GM18858 (cell line): ENCODE measurements at regions not wholly inside any gene's neighbourhood (a gene's known extent, or its start where the extent isn't known, plus 50 kb on each side); places are given as distances from the start of the nearest gene placed in this dataset.
"Not testable (repeated sequence)": the region's sequence is repeated elsewhere in the genome, so short reads cannot be mapped to it uniquely, and the experiment has no call there.

Source experiments
- ATAC-seq: cut with Tn5 transposase; IDR thresholded peaks from one replicate; pipeline ENCODE4 v1.9.1; 2021; ENCODE audit not compliant: unreplicated experiment

DNA sequence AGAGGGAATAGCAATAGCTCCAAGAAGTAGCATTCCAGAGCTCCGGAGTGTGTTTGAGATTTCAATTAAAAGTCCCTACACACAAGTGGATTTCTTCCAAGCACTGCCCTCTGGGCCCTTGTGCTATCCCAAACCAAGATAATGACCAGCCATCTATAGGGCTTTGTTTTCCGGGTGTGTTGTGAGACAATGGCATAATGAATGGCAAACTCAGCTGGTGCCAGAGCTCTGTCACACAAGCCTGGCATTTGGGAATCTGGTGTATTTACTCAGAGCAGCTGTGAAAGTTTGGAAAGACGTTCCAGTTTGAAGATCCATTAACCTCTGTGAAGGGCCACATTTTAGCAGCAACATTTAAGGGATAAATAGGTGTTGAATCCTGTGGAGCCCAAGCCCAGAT, 61.2 kb upstream of the TMTC2 start:
- no peak for ATAC-seq

- ATAC-seq, result peak; percentile 49
Observed at GRCh38 chr12:82627799-82628198, 58.9 kb upstream of the TMTC2 start.

DNA sequence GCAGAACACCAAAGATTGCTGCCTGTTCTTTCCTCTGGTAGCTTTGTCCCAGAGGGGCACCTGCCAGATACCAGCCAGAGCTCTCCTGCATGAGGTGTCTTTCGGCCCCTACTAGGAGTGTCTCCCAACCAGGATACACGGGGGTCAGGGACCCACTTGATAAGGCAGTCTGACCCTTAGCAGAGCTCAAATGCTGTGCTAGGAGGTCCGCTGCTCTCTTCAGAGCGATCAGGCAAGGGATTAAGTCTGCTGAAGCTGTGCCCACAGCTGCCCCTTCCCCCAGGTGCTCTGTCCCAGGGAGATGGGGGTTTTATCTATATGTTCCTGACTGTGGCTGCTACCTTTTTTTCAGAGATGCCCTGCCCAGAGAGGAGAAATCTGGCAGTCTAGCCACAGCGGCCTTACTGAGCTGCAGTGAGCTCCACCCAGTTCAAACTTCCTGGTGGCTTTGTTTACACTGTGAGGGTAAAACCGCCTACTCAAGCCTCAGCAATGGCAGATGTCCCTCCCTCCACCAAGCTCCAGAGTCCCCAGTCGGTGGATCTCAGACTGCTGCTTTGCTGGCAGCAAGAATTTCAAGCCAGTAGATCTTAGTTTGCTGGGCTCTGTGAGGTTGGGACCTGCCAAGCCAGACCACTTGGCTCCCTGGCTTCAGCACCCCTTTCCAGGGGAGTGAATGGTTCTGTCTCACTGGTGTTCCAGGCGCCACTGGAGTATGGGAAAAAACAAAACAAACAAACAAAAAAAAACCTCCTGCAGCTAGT, 52.0 kb upstream of the TMTC2 start:
- ATAC-seq, result not testable (repeated sequence)

DNA sequence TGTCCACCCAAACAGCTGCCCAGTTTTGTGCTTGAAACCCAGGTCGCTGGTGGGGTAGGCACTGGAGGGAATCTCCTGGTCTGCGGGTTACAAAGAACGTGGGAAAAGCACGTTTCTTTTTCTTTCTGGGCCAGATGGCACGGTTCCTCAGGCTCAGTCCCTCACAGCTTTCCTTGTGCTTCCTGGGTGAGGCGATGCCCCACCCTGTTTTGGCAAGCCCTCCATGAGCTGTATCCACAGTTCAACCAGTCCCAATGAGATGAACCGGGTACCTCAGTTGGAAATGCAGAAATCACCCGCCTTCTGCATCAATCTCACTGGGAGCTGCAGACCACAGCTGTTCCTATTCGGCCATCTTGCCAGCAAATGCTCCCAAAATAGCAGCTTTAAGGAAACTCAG, 51.4 kb upstream of the TMTC2 start:
- no peak for ATAC-seq
